SK-N-SH (cell line): ENCODE measurements at regions not wholly inside any gene's neighbourhood (a gene's known extent, or its start where the extent isn't known, plus 50 kb on each side); places are given as distances from the start of the nearest gene placed in this dataset.

Experiments used
- FOSL2 ChIP-seq: IDR thresholded peaks from 2 replicates; pipeline ENCODE4 v1.4.0; 2012; ENCODE audit warnings: low read depth, mild to moderate bottlenecking, moderate library complexity, borderline replicate concordance
- GATA2 ChIP-seq: sonication (generic); formaldehyde crosslinking; IDR thresholded peaks from 2 replicates; pipeline ENCODE4 v1.5.0; 2020; ENCODE audit warnings: mild to moderate bottlenecking, missing genetic modification reagents
- MEF2A ChIP-seq: IDR thresholded peaks from 2 replicates; pipeline ENCODE4 v1.4.0; 2012; ENCODE audit warnings: low read depth, borderline replicate concordance
- MXI1 ChIP-seq: IDR thresholded peaks from 2 replicates; pipeline ENCODE4 v1.6.1; 2012; ENCODE audit warnings: mild to moderate bottlenecking, low read depth, low read length, improper control_type of control experiment
- NRF1 ChIP-seq: IDR thresholded peaks from 2 replicates; pipeline ENCODE4 v1.6.1; 2012; ENCODE audit warnings: low read depth, mild to moderate bottlenecking, low read length
- PBX3 ChIP-seq: IDR thresholded peaks from 2 replicates; pipeline ENCODE4; 2012
- TF ChIP-seq, protein P1 (sequence below): fragments of 200-600 bp; sonication (generic); IDR thresholded peaks from 2 replicates; pipeline ENCODE4 v1.6.1; 2017; ENCODE audit warnings: antibody characterized with exemption, mild to moderate bottlenecking, moderate library complexity

GRCh38 chr20:3342766-3343165, 64.7 kb downstream of the DNAAF9 start:
- TF ChIP-seq FOSL2 (no peak), MXI1 (no peak), GATA2 (CRISPR knock-in tag) (no peak), NRF1 (no peak), PBX3 (no peak), MEF2A (no peak)
- TF ChIP-seq, protein P1, sequence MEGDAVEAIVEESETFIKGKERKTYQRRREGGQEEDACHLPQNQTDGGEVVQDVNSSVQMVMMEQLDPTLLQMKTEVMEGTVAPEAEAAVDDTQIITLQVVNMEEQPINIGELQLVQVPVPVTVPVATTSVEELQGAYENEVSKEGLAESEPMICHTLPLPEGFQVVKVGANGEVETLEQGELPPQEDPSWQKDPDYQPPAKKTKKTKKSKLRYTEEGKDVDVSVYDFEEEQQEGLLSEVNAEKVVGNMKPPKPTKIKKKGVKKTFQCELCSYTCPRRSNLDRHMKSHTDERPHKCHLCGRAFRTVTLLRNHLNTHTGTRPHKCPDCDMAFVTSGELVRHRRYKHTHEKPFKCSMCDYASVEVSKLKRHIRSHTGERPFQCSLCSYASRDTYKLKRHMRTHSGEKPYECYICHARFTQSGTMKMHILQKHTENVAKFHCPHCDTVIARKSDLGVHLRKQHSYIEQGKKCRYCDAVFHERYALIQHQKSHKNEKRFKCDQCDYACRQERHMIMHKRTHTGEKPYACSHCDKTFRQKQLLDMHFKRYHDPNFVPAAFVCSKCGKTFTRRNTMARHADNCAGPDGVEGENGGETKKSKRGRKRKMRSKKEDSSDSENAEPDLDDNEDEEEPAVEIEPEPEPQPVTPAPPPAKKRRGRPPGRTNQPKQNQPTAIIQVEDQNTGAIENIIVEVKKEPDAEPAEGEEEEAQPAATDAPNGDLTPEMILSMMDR = no peak
